Liver (tissue), 8 donors: ENCODE measurements at regions not wholly inside any gene's neighbourhood (a gene's known extent, or its start where the extent isn't known, plus 50 kb on each side); places are given as distances from the start of the nearest gene placed in this dataset.

Experiments
- DNase-seq: peaks from one replicate; pipeline ENCODE4 v3.0.0-alpha.2; 2017; ENCODE audit warnings: low spot score
- H3K27ac ChIP-seq, 2 donors: one replicate each; pipeline ENCODE4 v1.7.0; 2013; ENCODE audit warnings: inconsistent platforms in 2 of 2, low read length in 2 of 2, control low read depth in 1 of 2, low read depth in 1 of 2, mild to moderate bottlenecking in 1 of 2
- H3K27me3 ChIP-seq, 4 donors: one replicate each; pipeline versions ENCODE4 v1.6.1 to v1.7.0; 2013; ENCODE audit warnings: low read length in 3 of 4, inconsistent platforms in 1 of 4, mild to moderate bottlenecking in 1 of 4, moderate library complexity in 1 of 4; ENCODE audit not compliant: control insufficient read depth in 4 of 4, insufficient read depth in 4 of 4
- H3K36me3 ChIP-seq, 4 donors: one replicate each; pipeline versions ENCODE4 v1.6.1 to v1.7.0; 2013; ENCODE audit warnings: low read length in 3 of 4, mild to moderate bottlenecking in 3 of 4, low read depth in 1 of 4, moderate library complexity in 1 of 4; ENCODE audit not compliant: control insufficient read depth in 4 of 4, insufficient read depth in 3 of 4
- H3K4me1 ChIP-seq, 4 donors: one replicate each; pipeline versions ENCODE4 v1.6.1 to v1.7.0; 2013; ENCODE audit warnings: low read length in 3 of 4, mild to moderate bottlenecking in 3 of 4, moderate library complexity in 1 of 4; ENCODE audit not compliant: control insufficient read depth in 4 of 4, insufficient read depth in 4 of 4
- H3K4me3 ChIP-seq, 3 donors: one replicate each; pipeline versions ENCODE4 v1.6.1 to v1.7.0; 2013; ENCODE audit warnings: low read length in 3 of 3, control low read depth in 1 of 3, low read depth in 1 of 3, mild to moderate bottlenecking in 1 of 3
- H3K9ac ChIP-seq, 2 donors: one replicate each; pipeline ENCODE4 v1.7.0; 2013; ENCODE audit warnings: low read length in 2 of 2, mild to moderate bottlenecking in 2 of 2, moderate library complexity in 2 of 2, control low read depth in 1 of 2, low read depth in 1 of 2
- H3K9me3 ChIP-seq, 4 donors: one replicate each; pipeline versions ENCODE4 v1.6.1 to v1.7.0; 2013; ENCODE audit warnings: low read length in 3 of 4; ENCODE audit not compliant: control insufficient read depth in 4 of 4
- ATF3 ChIP-seq: IDR thresholded peaks from 2 replicates; pipeline ENCODE4 v1.6.1; 2016; ENCODE audit warnings: antibody characterized with exemption
- CTCF ChIP-seq: fragments of 150-350 bp; IDR thresholded peaks from 2 replicates; pipeline ENCODE4 v1.5.1; 2017; ENCODE audit warnings: improper control_type of control experiment, low read depth, low read length; ENCODE audit not compliant: missing input control
- EGR1 ChIP-seq, 2 donors: IDR thresholded peaks; 2 replicates each; pipeline ENCODE4 v1.6.1; 2016 to 2018; ENCODE audit warnings: antibody characterized with exemption in 2 of 2, low read depth in 2 of 2
- FOXA1 ChIP-seq: IDR thresholded peaks from 2 replicates; pipeline ENCODE4 v1.6.1; 2016; ENCODE audit warnings: antibody characterized with exemption
- FOXA2 ChIP-seq: IDR thresholded peaks from 2 replicates; pipeline ENCODE4 v1.6.1; 2016; ENCODE audit warnings: antibody characterized with exemption
- GABPA ChIP-seq, 2 donors: IDR thresholded peaks in 1 of 2; conservative IDR thresholded peaks in 1 of 2; 2 replicates each; pipeline ENCODE4 v1.6.1; 2016; ENCODE audit warnings: antibody characterized with exemption in 2 of 2, mild to moderate bottlenecking in 1 of 2, moderate library complexity in 1 of 2
- HNF4A ChIP-seq, 2 donors: conservative IDR thresholded peaks; 2 replicates each; pipeline ENCODE4 v1.6.1; 2016; ENCODE audit warnings: antibody characterized with exemption in 2 of 2, mild to moderate bottlenecking in 2 of 2
- HNF4G ChIP-seq: IDR thresholded peaks from 2 replicates; pipeline ENCODE4 v1.6.1; 2016; ENCODE audit warnings: antibody characterized with exemption
- JUND ChIP-seq, 2 donors: IDR thresholded peaks; 2 replicates each; pipeline ENCODE4 v1.6.1; 2016; ENCODE audit warnings: antibody characterized with exemption in 2 of 2
- MAX ChIP-seq: IDR thresholded peaks from 2 replicates; pipeline ENCODE4 v1.6.1; 2016; ENCODE audit warnings: antibody characterized with exemption
- NR2F2 ChIP-seq: IDR thresholded peaks from 2 replicates; pipeline ENCODE4 v1.6.1; 2016; ENCODE audit warnings: antibody characterized with exemption
- RAD21 ChIP-seq, 2 donors: IDR thresholded peaks; 2 replicates each; pipeline ENCODE4 v1.6.1; 2016; ENCODE audit warnings: antibody characterized with exemption in 2 of 2, mild to moderate bottlenecking in 2 of 2
- REST ChIP-seq: IDR thresholded peaks from 2 replicates; pipeline ENCODE4 v1.6.1; 2016; ENCODE audit warnings: antibody characterized with exemption, mild to moderate bottlenecking
- RXRA ChIP-seq, 2 donors: IDR thresholded peaks; 2 replicates each; pipeline ENCODE4 v1.6.1; 2017 to 2018; ENCODE audit warnings: antibody characterized with exemption in 2 of 2, mild to moderate bottlenecking in 1 of 2
- SP1 ChIP-seq: IDR thresholded peaks from 2 replicates; pipeline ENCODE4 v1.6.1; 2018; ENCODE audit warnings: antibody characterized with exemption, mild to moderate bottlenecking
- TAF1 ChIP-seq: conservative IDR thresholded peaks from 2 replicates; pipeline ENCODE4 v1.6.1; 2016; ENCODE audit warnings: antibody characterized with exemption, mild to moderate bottlenecking
- YY1 ChIP-seq: IDR thresholded peaks from 2 replicates; pipeline ENCODE4 v1.6.1; 2016; ENCODE audit warnings: antibody characterized with exemption, mild to moderate bottlenecking
- ZBTB33 ChIP-seq: IDR thresholded peaks from 2 replicates; pipeline ENCODE4 v1.6.1; 2016; ENCODE audit warnings: antibody characterized with exemption
- WGBS: extraction: QIAGEN DNeasy Blood & Tissue Kit; methylation state at CpG from one replicate; pipeline ENCODE4 v1.1.7; 2013; 5-methylcytosine and 5-hydroxymethylcytosine counted together
- donor health status: healthy.
- donor health status: healthy.
- donor health status: healthy.
- donor health status: healthy.
- donor health status: healthy.

- H3K36me3 ChIP-seq = no peaks in the 10 kb centered on the region
- DNase-seq = no peak
- H3K27ac ChIP-seq = no peak overlapping the region
- H3K27me3 ChIP-seq = no peaks in the 10 kb centered on the region
- no peak overlapping the region for H3K4me3 ChIP-seq
- no peaks in the 10 kb centered on the region for H3K9me3 ChIP-seq
- WGBS = 22% methylated on average over 1 of the region's 1 CpG
- TF ChIP-seq RAD21 (IDR thresholded peaks at IDR 0.05) (no peak), HNF4G (no peak), FOXA1 (no peak), GABPA (IDR thresholded peaks at IDR 0.05 in 1 of 2, conservative IDR thresholded peaks at IDR 0.05 in 1 of 2) (no peak), RXRA (IDR thresholded peaks at IDR 0.05) (no peak), REST (no peak), FOXA2 (no peak), EGR1 (IDR thresholded peaks at IDR 0.05; ENCODE audit: low read depth in 2 of 2) (no peak), SP1 (no peak), CTCF (no peak), NR2F2 (no peak), HNF4A (conservative IDR thresholded peaks at IDR 0.05) (no peak), ATF3 (no peak), ZBTB33 (no peak), TAF1 (no peak), JUND (IDR thresholded peaks at IDR 0.05) (no peak), MAX (no peak), YY1 (no peak)
- H3K9ac ChIP-seq = no peak overlapping the region
- no peaks in the 10 kb centered on the region for H3K4me1 ChIP-seq
These were observed 487.0 kb downstream of the MTRR start for GRCh38 chr5:8355981-8356380.

- no peaks in the 10 kb centered on the region for H3K27me3 ChIP-seq
- no peaks in the 10 kb centered on the region for H3K9me3 ChIP-seq
- H3K4me1 ChIP-seq = no peaks in the 10 kb centered on the region
- no peak overlapping the region for H3K4me3 ChIP-seq
- TF ChIP-seq YY1 = no peak
- no peak for TF ChIP-seq ZBTB33
- H3K36me3 ChIP-seq = no peaks in the 10 kb centered on the region
- 30% methylated on average over 2 of the region's 2 CpGs for WGBS
- no peak for DNase-seq
- H3K9ac ChIP-seq = no peak overlapping the region
- H3K27ac ChIP-seq = no peak overlapping the region
These were observed 491.1 kb downstream of the MTRR start for GRCh38 chr5:8360012-8360411.
